NCI-H2081 treated with DMSO at 0.1 percent for 48 hours (cell line): ENCODE measurements at regions not wholly inside any gene's neighbourhood (a gene's known extent, or its start where the extent isn't known, plus 50 kb on each side); places are given as distances from the start of the nearest gene placed in this dataset.

Experiments used
- DNase-seq: peaks from one replicate; lab custom pipeline; 2025; lab: John Stamatoyannopoulos, UW

DNA sequence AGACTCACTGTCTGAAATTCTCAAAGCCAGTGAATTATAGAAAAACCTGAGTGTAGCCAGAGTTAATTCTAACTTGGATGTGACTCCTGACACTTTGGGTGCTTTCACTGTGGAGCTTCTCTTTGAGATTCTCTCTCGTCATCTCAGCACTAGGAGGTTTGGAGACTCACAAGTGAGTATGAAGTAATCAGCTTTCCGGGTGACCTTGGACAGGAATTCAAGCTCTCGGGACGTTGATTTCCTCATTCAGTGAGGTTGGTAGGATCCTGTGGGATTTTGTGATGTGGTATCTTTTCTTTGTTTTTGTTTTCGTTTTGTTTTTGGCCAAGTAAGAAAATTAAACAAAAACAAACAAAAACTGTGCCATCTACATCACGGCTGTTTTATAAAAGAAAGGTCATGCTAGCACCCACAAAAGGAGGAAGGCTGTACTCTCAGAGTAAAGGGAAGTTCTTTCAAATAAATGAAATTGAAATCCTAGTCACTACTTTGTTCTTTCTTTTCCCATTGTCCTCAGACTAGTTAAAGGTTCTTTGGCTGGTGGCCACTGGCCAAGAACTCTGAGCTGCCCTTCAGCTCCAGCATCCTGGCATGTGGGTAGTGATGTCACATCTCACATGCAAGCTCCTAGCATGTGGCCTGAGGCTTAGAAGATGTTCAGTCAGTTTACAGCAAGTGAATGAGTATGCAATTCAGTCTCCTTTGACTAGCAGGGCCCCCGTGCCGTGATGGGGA is 263.3 kb upstream of the TPM1 start:
- no peak for DNase-seq

DNA sequence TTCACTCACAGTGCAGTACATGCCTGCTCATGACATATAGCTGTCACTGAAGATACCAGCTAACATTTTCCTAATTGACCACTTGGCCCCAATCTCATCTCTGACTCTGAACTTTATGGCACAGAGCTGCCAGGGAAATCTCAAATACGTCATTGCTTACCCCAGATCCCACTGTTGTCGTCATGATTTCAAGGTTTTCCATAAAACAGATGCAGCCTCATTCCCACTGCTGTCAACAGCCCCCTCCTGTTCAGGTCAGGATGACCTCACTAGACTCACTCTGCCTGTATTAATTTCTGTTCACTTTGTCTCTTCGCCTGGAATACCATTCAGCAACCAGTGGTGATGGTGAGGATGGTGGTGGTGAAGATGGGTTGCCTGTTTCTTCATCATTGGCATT is 262.6 kb upstream of the TPM1 start:
- DNase-seq = no peak

DNA sequence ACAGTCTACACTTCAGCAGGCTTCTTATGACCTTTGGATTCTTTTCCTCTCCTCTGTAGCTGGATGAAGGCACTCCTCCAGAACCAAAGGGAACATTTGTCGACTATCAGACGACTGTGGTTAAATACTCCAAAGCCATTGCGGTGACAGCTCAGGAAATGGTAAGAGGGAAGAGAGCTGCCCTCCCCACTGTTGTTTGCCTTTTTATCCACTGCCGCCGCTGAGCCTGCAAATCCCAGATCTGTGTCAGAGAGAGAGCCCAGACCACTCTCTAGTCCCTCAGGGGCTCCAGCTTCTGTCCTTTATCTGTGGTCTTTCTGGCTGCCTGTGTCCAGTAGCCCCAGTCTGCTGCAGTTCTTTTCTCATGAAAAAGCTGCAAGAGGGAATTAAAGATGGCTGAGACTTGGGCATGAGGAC is 261.5 kb upstream of the TPM1 start:
- no peak for DNase-seq

DNA sequence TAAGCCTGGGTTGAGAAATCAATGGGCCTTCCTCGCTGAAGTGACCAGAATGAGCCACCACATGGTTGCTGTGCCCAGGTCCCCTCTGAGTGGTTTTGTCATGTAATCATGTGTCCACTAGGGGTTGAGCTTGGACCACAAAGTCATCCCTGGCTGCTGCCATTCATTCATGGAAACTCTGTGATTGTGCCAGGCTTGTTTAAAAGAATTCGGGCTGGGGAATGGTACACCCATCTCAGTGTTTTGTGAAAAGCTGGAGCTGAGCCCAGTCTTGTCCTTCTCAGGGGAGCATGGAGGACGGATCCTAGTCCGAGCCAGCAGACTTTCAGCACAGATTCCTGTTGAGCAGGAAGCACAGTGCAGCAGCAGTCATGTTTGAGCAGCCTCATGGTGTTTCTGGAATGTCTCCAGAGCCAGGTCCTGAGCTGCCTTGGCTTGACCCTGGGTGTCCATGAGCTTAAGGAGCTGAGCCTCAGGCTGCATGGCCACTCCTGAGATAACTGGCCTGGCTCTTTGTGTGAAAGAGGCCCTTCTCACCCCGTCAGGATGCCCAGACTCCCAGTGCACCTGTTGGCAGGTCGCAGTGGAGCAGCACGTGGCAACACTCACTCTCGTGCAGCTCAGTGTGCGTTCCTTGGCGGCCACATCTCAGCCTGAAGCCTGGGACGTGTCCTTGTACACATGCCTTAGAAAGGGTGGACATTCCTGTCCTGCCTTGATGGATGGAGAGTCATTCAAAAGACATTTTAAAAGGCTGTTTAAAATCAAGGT is 260.3 kb upstream of the TPM1 start:
- peak; percentile 5 for DNase-seq

DNA sequence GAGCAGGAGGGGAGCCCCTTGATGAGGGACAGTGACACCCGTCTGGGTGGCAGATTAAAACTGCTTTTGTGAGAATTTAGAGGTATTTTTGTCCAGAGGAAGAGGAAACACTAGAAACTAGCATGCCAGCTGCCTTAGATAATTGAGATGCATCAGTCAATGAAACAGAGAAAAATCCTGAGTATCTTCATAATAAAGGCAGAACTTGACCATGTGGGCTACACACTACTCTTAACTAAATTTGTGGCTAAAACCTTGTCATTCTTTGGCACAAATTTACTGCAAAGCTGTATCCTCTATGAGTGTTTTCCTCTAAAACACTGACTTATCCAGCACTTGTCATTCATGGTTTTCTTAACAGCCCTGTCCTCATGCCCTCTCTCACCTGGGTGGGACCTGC is 259.7 kb upstream of the TPM1 start:
- DNase-seq = no peak

DNA sequence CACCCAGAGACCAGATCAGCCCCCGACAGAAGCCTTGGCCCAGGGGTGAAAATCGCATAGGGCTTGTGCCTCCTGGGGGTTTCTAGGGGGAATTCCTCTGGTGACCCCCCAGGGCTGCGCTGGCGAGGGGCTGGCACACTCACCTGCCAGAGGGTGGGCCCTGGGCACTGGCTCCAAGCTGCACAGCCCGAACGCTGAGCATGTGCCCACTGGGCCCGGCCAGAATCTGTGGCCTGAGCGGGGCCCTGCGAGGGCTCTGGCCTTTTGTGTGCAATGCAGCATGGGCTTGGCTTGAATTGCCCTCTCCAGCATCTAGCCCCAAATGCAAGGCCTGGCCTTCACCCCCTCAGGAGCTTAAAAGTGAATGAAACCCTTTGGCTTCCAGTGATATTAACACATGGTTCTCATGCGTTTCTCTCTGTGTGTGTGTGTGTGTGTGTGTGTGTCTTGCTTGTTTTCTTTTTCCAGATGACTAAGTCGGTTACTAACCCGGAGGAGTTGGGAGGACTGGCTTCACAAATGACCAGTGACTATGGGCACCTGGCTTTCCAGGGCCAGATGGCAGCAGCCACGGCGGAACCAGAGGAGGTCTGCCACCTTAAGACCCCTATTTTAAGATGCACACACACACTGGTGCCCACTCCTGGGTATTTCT is 259.1 kb upstream of the TPM1 start:
- DNase-seq = no peak

DNA sequence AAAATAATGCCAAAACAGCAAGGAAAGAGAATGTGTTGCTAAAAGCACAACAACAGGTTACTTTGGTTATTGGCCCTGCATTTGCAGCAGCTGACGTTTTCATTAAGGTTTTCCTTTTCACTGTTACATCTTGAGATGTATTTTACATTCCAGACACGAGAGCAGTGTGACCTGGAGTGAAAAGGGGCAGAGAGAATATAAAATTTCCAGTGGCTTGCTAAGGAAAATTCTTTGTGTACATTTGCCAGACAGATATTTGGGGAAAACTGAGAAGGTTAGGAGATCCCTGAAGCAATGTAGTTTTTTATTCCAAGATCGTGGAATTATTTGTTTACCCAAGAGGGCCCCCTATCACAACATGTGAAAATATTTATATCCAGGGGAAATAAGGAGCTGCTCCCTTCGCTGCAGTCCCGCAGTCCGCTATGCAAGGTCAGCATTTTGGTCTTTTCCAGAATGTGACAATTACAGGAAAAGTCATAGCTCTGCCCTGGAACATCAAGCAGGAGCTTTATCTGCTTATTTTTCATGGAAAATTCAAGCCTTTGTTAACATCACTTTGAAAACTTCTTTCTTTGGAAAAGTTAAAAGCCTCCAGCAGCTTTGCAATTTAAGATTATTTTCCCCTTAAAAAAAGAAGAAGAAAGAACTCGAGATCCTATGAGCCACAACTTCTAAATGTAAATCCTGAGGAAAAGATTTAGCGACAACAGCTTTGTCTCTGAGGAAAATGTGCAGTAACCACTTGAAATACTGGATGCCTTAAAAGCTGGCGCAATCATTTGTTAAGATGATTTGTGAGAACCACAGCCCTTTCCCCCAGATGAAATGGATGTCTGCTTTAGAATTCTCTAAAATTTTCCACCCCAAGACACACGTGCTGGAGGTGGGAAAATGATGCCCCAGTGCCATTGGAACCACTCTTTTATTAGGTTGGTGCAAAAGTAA is 256.4 kb upstream of the TPM1 start:
- DNase-seq = no peak

DNA sequence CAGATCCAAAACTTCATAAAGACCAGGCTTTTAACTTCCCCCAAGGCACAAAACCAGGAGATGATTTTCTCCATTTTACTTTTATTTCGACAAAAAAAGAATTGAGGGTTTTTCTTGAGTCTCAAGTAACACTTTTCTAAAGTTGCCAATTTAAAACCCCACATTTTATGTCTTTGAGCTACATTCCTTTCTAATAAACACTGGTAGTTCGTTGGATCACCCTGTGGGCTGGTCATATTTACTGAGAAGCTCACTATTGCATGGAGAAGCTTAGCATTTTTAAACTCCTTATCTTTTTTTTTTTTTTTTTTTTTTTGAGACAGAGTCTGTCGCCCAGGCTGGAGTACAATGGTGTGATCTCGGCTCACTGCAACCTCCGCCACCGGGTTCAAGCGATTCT is 255.1 kb upstream of the TPM1 start:
- no peak for DNase-seq

DNA sequence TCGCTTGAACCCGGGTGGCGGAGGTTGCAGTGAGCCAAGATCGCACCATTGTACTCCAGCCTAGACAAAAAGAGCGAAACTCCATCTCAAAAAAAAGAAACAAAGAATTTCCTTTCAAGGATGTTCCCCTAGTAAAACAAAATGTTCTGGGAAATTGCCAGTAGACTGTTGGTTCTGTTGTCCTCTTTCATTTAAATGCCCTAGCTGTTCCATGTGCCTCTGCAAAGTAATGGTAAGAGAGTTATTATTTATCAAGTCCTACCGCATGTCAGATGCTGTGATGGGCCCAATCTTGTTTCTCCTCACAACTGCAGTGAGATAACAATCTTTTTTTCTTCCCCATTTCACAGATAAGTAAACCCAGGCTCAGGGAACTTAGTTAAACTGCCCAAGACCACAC is 254.3 kb upstream of the TPM1 start:
- DNase-seq = no peak

DNA sequence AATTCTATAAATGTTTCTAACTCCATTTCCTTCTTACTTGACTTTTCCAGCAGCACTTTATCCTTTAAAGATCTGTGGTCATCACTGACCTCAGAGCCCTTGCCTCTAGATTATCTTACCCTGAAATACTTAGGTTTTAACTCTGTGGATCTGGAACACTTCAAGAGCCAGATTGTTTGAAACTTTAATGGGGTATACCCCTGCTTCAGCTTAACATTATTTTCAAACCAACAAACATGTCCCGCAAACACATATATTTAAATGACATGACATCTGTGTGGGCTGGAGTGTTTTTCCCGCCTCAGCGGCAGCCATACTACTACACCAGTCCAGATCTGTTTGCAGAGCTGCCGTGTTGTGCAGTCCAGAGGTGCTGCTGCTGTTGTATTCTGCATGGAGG is 252.0 kb upstream of the TPM1 start:
- DNase-seq = no peak

DNA sequence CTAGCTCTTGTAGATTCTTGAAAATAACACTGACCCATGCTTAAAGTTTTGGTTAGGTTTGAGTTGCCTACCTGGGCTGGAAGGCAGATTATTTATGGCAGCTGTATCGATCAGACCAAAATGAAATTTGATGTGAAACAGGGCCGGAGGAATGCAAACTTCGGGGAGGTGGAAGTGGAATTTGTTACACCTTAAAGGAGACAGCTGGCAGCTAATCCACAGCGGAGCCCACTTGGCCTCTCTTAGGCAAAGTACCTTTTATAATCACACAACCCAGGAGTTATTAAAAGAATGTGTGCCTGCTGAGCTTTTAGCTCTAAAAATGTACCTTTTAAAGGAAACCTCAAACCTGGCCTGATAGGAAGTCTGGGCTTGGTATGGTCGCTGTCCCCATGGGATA is 250.9 kb upstream of the TPM1 start:
- no peak for DNase-seq

DNA sequence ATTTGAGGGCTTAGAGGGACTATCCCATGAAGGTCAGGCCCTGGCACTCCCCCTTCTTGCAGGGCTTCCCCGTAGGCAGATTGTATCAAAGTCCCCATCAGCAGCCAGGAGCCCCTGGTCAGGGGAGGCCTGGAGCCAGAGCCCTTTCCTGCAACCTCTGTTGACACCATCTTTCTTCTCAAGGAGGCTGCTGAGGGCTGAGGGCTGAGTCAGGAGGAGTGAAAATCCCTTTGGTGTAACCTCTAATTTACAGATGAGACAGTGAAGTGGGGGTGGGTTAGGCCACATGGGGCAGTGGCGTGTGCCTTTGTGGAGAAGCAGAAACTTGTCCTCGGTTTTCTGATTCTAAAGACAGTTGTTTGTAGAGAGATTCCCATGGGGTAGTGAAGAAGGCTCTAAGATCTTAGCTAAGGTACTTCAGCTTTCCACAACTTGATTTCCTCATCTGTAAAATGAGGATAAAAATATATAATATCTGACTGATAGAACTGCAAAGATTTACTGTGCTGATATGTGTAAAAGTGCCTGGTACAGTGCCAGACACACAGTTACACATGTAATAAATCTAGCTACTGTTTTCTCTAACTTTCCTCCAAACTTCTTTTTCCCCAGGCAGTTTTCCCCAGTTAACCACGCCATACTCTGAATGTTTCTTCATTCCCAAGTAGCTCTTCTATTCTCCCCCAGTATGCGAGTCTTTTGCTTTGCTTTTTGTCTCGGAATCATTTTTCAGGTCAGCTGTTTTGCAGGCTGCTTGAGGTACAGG is 249.4 kb upstream of the TPM1 start:
- no peak for DNase-seq

DNA sequence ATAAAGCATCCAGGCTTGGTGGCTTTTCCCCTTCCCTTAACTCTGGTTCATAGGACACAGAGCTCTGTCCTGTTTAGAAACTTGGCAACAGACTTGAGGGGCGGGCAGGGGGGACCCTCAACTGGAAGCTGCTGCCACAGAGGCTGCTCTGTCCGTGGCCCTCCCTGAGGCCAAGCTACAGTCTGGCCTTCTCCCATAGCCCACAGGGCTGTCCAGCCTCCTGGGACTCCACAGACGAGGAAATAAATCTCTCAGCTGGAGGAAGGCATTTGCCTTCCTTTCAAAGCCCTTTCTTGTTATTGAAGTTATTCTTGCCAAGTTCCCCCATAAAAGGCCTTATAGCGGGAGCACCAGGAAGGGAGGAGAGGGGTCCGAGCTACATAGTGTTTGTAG is 248.8 kb upstream of the TPM1 start:
- DNase-seq = no peak

DNA sequence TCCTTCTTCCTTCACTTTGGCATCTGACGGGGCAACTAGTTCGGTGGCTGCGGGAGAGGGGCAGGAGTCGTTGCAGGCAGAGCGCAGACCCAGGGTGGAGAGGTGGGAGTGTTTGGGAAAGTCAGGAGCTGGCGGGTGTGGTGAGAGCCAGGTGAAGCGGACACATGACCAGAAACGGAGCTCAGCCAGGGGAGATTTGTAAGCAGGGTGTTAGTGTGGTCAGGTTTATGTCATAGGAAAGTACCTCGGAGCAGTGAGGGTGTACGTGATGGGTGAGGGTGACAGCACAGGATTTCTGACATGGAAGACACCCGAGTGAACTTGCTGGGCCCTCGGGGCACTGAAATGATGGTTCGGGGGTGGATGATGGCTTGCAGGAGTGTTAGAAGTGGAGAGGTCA is 247.4 kb upstream of the TPM1 start:
- no peak for DNase-seq

DNA sequence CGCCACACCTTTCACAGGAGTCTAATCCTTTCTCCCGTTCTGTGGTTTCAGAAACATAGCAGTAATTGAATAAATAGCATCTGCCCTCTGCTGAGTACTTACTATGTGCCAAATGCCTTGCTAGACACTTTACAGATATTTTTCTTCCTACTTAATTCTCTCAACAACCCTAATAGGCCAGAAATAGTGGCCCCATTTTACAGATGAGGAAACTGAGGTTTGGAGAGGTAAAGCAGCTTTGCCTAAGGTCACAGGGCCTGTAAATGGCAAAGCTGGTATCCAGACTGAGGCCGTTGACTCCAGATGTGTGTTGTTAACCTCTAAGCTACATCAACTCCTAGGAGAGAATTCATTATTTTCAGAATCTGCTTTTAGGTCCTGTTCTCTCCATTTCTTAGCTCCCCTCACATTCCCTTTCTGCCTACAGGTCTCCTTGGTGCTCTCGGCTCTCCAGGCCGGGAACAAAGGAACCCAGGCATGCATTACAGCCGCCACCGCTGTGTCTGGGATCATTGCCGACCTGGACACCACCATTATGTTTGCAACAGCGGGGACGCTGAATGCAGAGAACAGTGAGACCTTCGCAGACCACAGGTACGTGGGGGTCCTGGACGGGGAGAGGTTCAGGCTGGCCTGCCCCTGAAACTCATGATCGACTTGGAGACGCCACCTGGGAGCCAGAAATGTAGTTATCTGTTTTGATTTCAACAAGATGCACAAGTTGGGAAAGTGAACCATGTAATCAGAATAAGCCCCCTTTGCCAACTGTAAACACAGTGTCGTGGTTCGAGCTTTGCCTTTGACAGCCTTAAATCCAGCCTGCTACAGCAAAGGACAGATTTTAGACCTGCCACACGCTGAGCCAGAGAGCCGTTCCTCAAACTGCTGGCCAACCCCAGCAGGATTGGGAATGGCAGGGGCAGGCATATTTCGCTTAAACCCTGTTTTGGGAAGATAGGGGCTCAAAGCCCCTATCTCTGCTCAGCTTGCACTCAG is 246.5 kb upstream of the TPM1 start:
- DNase-seq = no peak

DNA sequence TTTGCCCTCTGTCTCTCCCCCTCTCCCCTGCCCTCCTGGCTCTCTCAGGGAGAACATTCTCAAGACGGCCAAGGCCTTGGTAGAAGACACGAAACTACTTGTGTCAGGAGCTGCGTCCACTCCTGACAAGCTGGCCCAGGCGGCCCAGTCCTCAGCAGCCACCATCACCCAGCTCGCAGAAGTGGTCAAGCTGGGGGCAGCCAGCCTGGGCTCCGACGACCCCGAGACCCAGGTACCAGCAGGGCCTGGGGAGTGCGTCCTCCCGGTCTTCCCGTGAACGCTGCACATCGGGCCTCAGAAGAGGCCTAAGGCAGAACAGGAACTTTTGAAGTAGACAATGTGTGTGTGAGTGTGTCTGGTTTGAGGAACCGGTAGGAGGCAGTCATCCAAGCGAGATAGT is 245.4 kb upstream of the TPM1 start:
- no peak for DNase-seq

DNA sequence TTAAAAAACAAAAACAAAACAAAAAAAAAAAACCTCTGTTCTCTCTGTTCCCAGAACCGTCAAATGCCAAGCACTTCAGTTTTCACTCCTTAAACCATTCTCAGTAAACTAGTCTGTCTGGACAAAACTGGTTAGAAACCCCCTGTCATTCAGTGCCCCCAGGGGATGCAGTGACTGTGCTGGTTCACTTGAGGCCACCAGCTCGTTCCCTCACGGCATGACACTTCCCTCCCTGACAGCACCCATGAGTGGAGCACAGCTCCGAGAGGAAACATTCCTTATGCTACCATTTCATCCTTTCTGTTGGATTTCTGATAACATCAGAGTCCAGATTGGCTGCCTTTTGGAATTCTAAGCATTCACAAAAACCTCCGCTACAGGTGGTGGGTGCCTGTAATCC is 244.0 kb upstream of the TPM1 start:
- no peak for DNase-seq

DNA sequence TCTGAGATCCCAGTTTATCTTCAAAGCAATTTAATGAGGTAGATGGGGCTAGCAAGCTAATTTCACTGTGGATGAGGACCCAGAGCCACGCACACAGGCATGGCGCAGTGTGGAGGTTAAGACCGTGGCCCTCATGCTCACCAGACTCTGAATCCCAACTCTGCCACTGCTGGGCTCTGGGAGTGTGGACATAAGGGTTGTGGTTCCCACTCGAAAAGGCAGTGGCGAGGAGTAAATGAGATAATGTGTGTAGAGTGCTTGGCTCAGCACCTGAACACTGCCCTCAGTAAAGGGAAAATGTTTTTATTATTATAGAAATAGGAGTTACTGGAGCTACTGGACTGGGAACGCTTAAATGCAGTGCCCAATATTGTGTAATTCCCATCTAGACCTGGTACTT is 243.5 kb upstream of the TPM1 start:
- DNase-seq = no peak

DNA sequence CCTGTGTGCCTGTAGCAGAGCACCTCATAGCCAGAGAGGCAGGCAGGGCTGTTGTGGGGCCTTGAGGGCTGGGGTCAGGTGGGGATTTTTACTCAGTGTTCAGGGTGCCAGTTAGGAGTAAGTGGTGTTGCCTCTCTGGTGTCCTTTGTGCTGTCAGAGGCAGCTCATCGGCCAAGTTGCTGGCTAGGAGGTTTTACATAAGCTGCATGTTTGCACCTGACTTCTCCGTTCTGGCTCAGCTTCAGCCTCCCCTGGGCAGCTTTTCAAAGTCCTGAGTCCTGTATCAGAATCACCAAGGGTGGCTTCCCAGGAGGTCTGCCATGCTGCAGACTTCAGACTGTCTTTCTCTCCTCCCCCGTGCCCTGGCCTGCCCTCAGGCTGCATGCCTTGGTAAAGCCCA is 242.6 kb upstream of the TPM1 start:
- DNase-seq = no peak

DNA sequence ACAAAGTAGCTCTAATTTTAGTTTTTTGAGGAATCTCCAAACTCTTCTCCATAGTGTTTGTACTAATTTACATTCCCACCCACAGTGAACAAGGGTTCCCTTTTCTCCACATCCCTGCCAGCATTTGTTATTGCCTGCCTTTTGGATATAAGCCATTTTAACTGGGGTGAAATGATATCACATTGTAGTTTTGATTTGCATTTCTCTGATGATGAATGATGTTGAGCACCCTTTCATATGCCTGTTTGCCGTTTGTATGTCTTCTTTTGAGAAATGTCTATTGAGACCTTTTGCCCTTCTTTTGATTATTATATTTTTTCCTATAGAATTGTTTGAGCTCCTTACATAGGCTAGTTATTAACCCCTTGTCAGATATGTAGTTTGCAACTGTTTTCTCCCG is 239.9 kb upstream of the TPM1 start:
- no peak for DNase-seq
